GM21423 (cell line): ENCODE measurements at regions not wholly inside any gene's neighbourhood (a gene's known extent, or its start where the extent isn't known, plus 50 kb on each side); places are given as distances from the start of the nearest gene placed in this dataset.

Experiments
- ATAC-seq: cut with Tn5 transposase; IDR thresholded peaks from one replicate; pipeline ENCODE4 v1.9.1; 2021; ENCODE audit warnings: mild to moderate bottlenecking, moderate library complexity; ENCODE audit not compliant: unreplicated experiment

DNA sequence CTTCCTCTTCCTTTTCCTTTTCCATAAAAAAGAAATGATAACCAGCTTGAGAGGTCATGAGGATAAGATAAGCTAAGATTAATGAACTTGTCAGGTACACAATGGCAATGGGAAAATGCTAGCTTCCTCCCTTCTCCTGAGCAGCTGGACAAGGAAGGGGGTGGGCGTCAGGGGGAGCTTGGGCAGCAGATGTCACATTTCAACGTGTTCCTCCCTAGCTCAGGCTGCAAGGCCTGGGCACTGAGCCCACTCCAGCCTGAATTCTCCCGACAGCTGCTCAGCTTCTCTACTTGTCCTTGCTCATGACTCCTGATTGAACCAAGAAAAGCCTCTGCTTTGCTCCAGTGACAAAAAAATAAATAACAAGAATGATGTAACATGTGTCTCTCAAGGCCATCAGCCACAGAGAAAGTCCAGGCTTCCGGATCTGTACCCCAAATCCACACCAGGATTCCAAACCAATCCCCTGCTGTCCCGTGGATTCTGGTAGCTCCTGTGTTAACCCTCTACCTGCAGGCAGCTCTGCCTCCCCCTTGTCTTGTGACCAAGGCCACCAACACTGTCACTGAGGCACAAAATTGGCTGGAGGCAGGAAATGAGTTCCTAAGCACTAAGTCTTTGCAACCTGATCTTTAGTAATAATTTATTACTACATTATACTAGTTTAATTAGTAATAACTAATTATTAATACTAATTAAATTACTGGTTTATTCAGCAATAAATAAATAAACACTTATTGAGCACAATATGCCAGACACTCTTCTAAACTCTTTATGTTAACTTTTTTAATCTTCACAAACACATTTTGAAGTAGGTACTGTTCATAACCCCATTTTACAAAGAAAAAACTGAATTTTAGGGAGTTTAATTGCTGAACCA, 146.5 kb downstream of the CCDC34 start:
- no peak for ATAC-seq

DNA sequence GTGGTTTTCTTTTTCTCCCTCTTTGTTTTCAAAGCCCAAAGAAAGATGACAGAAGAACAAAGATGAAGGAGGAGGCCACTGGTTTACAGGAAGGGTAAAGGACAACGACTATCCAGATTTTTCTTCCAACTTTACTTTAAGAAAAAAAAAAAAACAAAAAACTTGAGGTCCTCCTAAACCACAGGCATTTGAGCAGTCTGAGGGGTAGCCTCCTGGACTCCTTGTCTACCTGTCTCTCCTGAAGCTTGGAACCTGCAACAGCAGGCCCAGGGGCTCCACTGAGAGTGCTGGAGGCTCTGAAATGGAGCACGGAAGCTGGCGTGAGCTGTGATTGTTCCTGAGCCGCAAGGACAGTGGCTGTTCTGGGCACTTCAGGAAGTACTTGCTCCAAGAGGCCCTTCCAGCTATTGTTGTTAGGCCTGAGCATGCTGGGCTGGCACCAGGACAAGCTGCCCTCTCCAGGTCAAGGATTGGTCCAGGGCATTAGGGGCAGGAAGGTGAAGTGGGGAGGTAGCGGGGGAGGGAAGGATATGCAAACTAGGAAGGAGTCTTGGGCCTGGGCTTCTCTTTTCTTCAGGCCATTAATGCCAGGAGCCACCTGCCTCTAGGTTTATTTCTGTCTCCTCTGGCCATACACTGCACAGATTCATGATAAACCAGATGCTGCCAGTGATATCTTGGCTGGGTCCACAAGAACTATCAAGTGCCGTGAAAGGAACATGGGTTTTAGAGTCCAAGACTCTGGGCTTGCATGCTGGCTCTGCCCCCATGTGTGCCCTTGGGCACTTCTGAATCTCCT, 147.3 kb downstream of the CCDC34 start:
- no peak for ATAC-seq

DNA sequence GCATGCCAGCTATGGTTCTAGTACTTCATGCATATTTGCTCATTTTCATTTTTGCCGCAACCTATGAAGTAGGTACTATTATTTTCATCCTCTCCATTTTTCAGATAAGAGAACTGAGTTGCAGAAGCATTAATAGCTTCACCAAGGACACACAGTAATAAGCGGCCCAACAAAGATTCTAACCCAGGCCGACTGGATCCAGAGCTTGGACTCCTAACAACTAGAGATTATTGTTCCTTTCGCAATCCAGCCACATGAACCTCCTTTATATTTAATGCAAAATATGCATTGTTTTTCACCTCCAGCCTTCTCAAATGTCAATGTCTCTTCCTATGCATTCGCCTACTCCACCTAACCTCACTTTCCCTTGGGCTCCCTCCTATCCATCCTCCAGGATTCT, 148.3 kb downstream of the CCDC34 start:
- ATAC-seq = no peak

DNA sequence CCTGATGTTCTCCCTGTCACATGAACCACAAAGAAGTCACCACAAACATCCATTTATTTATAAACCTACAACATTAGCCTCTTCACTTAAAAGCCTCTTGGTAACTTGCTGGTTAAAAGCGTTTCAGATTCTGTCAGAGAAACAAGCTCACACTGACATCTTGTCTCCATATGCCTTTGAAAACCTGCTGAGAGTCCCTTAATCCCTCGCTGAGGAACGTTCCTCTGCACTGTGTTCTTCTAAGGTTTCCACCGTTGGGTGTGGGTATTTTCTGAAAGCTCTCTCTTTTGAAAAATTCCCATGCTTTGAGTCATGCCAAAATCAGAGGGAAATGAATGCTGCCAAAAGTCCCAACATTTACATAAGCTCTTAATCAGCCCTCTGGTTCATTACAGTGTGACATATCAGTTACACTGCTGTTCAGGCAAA, 149.8 kb downstream of the CCDC34 start:
- no peak for ATAC-seq

DNA sequence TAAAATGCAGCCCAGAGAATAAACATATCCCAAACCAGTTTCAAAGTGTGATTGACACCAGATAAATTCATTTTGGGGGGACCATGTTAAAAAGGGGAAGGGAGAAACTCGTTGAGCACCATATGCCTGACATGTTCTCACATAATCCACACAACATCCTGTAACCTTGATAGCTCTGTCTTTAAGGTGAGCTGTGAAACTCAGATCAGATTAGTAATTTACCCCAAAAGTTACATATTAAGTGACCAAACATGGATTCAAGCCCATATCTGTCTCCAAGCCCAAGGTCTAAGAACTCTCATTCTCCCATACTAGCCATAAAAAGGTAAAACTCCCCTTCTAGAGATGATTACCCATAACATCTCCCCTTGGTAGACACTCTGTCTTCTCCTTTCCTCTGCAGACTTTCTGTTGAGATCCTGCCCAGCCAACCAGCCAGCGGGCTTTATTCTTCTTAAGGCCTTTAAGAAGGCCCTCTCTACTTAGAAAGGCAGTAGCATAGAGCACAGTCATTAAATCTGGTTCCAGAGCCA, 150.7 kb downstream of the CCDC34 start:
- peak; percentile 42 for ATAC-seq

DNA sequence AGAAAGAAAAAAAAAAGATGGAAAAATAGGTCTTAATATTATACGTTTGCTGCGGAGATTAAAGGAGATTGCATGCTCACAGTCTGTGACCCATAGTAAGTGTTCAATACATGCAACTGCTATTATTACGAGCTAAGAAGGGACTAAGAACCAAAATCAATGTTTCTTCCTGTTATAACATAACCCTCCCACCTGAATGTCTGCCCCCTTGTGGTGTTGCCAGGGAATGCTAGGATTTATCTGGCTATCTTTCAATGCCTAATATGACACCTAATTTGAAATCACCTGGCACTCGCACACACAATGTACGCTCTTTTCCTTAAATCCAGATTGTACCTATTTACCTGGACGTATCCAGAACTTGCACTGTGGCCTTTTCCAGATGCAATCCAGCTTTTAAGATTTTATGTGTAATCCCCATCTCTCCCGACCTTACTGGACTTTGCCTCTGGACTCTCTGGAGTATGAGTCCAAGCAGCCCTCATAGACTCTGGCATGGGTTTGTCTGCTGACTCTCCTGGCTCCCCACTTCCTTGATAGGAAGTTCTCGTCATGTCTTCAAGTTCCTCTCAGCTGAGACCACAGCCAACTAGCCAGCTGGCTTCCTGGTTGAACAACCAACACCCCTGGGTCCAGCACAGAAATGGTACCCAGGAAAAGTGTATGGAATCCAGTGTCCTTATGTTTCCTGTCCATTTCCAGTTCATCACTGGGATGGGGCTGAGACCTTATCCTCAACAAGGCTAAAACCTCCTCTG, 151.5 kb downstream of the CCDC34 start:
- no peak for ATAC-seq

DNA sequence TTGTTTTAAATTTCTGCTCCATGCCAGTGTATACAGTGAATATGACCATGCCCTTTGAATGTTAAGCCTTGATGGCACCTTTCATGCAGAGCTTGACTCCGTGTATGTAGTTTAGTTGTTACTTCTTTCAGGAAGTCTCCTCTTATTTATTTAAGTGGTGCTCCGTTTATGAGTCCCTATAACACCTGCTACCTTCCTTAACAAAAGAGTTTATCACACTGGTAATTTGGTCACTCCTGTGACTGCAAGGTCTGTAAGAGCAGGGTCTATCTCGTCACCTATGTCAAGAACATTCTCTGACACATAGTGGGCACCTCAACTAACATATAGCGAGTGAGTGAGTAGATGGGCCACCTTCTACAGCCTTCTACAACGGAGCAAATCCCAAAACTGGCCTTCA, 152.5 kb downstream of the CCDC34 start:
- no peak for ATAC-seq

DNA sequence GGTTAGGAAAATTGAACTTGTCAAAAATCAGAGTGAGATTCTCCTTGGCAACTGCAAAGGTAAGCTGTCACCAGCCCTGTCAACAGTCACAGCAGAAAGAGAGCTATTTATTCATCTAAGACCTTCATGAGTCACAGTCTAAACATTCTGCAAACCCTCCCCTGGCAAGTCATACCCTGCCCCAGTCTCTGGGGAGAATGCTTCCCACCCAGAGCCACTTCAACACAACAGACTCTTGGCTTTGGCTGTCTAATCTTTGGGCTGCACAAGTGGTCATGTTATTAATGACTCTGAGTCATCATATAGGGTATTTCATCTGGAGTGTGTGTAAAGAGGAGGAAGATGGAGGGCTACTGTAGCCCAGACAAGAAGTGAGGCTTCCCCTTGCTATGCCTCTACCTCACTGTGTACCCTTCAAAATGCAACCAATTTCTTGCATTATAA, 153.4 kb downstream of the CCDC34 start:
- ATAC-seq = peak; percentile 54

DNA sequence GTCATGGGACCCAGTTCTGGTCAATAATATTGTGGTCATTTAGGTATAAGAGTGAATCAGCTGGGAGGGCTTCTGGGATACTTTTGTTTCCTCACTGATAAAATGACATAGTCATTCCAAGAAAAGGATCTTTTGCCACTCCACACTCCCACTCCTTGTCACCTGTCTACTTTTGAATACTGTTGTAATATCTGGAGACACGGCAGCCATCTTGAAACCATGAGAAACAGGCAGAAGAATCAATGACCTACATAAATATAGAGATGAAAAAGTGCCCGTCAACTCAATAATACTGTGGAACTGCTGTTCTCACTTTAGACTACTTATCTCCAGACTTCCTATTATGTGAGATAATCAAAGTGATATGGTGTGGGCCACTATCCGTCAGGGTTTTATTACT, 154.2 kb downstream of the CCDC34 start:
- no peak for ATAC-seq

DNA sequence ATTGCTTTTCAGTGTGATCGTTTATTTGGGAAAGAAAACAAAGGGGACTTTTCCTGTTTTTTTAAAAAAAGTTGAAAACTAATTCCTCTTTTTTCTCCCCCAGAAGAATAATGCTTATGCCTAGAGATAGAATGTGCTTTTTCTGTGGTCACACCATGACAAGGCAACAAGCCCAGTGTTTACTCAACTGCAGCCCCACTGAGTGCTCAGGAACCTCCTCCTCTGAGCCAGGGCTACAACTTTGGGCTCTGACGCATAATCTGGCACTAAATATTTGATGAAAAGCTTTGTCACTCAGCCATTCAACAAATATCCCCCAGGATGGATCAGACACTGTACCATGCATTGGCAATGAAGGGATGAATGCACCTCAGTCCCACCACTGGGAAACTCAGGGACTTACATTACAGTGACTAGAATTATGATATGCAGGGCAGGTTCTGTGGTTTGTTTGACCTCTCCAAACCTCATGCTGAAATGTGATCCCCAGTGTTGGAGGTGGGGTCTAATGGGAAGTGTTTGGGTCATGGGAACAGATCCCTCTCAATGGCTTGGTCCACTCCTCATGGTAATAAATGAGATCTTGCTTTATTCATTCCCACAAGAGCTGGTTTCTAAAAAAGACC, 155.9 kb downstream of the CCDC34 start:
- ATAC-seq = no peak

DNA sequence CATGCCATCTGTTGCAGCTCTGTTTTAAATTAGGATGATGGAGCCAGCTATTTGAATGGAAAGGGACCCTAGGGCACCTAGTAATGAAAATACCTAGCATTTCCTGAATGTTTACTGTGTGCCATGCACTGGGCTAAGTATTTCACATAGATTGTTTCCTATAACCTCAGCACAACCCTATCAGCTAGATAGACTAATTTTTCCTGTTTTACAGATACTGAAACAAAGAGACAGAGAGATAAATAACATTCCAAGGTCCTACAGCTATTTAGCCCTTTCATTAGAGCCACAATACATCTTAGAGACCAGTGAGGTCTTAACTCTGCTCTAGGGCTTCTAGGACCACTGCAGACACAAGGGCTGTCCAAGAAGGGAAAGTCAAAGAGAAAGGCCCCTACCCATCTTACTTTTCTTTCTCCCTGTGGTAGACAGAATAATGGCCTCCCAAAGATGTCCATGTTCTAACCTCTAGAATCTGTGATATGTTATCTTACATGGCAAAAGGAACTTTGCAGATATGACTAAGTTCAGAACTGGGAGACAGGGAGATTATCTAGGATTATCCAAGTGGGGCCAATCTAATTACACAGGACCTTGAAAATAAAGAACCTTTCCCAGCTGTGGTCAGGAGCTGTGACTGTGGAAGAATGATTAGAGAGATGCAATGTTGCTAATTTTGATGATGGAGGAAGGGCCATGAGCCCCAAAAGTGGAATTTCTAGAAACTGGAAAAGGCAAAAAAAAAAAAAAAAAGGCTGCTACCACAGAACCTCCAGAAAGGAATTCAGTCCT, 157.0 kb downstream of the CCDC34 start:
- ATAC-seq = no peak

DNA sequence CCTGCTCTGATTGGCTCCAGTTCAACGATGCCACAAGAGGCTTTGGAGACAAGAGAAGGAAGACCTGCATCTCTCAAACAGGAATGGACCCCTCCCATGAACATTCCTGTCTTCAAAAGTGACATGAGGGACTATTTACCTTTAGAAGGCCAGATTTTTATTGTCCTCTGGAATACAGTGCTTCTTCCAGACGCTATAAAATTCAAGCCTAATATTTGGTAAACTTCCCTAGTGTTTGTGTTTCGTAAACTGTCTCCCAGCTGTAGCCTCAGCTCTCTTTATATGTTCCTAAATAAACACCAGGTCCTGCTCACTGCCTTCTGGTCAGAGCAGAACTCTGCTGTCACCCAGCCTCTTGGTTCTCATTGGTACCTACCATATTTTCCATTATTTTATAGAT, 157.8 kb downstream of the CCDC34 start:
- ATAC-seq = no peak

DNA sequence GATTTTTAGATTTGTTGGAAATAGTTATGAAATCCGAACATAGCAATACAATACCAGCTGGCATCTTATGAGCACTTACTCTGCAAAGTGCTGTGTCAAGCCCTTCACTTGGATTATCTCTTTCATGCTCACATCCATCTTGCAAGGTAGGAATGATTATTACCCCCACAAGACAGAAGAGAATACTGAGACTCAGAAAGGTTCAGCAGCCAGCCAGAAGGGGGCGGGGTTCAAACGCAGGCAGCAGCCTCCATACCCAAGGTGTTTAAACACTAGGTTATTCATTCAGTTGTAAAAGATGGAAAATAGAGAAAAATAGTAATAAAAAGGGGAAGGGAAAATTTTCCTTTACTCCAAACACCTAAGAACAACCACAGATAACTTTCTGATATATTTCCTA, 158.5 kb downstream of the CCDC34 start:
- no peak for ATAC-seq

DNA sequence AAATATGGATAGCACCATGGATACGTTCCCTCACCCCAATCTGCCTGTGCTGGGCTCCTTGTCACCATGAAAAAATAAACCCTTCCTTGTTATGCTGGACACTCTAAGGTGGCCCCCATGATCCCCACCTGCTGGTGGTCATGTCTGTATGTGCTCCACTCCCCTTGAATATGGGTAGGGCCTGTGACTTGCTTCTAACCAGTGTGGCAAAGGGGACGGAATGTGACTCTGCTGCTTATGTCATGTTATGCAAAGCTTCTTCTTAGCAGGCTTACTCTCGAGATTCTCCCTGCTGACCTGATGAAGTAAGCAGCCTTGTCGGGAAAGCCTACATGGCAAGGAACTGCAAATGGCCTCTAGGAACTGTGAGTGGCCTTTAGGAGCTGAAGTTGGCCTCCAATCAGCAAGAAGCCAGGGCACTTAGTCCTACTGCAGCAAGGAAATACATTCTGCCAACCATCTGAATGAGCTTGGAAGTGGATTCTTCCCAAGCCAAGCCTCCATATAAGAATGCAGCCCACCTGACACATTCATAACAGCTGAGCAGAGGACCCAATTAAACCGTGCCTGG, 159.9 kb downstream of the CCDC34 start:
- no peak for ATAC-seq

DNA sequence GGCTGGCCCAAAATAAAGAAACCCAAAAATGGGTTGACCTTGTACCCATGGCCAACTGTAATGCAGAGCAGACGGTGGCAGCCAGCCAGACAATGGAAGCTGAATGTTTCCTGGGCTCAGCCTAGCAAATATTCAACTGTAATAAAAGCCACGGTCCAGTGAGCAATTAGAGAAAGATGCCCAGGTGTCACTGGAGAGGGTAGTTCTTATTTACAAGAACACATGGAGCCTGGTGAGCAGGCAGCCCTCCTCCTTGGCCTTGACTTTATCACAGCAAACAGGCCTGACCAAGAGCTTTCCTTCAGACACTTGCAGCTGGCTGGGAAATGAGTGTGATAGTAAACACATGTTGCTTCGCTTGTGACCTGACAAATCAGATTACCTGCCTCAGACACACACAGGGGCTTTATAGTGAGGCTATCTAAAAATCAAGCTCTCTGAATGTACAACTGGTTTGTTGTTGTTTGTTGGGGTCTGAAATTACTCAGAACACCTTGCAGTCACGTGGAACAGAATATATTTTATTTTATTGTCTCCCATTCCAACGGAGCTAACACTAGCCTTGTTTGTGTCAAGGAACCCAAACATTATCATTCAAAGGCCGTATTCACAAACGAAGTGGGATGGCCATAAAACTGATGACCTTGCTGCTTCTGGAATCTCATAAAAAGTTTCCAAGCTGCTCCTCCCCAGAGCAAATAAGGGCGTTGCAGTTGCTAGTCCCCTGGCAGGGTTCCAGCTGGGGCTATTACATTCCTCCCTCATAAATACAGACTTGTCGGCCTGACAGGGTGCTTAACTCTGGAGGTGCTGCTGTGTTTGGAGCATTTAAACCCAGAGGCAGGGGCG, 161.1 kb downstream of the BBOX1 start:
- ATAC-seq = no peak

DNA sequence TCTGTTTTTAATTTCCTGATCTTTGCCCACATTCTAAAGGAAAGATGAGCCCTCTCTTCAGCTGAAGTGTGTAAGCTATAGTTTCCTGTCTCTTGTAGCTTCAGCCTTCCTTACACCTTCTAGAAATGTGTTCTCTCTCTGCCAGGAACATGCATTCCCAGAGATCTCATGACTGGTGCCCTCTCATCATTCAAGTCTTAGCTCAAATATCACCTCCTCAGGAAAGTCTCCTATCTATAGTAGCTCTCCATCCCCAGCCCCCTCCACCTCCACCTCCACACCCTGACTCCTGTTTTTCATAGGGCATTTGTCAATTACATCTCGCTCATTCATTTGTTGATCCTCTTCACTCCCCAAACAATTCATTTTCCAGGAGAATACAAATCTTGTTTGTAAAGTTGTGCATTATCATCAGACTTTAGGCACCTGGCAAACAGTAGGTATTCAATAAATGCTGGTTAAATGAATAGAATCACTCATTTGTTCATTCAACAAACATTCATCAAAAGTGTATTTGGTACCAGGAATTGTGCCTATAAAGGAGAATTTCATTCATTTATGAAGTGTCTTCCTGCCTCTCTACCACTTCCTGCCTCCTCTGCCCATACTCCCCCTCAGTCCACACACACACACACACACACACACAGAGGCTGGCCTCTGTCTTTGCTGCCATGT, 160.3 kb downstream of the BBOX1 start:
- no peak for ATAC-seq

DNA sequence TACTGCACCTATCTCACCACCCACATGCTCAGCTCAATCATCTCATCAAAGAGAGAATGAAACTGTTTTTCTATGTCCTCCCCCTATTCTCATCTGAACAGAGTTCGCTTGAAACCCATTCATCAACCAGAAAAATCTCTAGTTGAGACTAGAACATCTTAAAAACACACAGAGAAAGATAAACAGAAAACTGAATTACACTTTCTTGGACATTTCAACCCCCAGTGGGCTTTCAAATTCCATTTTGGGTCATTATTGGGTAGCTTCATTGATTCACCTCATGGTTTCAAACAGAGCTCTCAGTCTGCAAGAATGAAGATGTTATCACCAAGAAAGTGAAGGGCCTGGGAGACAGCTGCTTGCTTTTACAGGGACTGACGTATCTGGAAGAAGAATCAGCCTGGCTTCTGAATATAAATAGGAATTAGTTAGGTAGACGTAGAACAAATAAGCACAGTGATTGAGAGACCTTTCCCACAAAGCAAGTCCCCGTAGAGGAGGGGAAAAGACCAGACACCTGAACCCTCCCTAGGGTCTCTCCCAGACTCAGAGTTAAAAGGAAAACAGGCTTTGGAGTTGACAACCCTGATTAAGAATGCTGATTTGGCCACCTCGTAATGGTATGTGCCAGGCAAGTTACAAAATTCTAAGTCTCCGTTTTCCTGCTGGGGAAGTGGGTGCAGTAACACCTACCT, 155.7 kb downstream of the BBOX1 start:
- ATAC-seq = no peak
